Mesenchymal stem cell (in vitro differentiated cells and primary cell): ENCODE measurements at regions not wholly inside any gene's neighbourhood (a gene's known extent, or its start where the extent isn't known, plus 50 kb on each side); places are given as distances from the start of the nearest gene placed in this dataset.

Source experiments
- DNase-seq: peaks from one replicate; pipeline ENCODE4 v3.0.0-alpha.2; 2013
- H2AFZ ChIP-seq: one replicate; pipeline ENCODE4 v1.6.1; 2013; ENCODE audit warnings: low read depth, mild to moderate bottlenecking, control low read depth, inconsistent platforms, low read length, moderate library complexity
- H2AK5ac ChIP-seq: 2 replicates; pipeline ENCODE4 v1.6.1; 2013; ENCODE audit warnings: low read length, moderate library complexity, mild to moderate bottlenecking, inconsistent platforms; ENCODE audit not compliant: severe bottlenecking
- H2BK120ac ChIP-seq: one replicate; pipeline ENCODE4 v1.6.1; 2013; ENCODE audit warnings: low read depth, mild to moderate bottlenecking, inconsistent platforms, low read length, moderate library complexity
- H2BK12ac ChIP-seq, 2 experiments: one replicate each; pipeline ENCODE4 v1.6.1; 2013; ENCODE audit warnings: inconsistent platforms in 2 of 2, low read length in 2 of 2, mild to moderate bottlenecking in 2 of 2, moderate library complexity in 2 of 2, control low read depth in 1 of 2
- H2BK15ac ChIP-seq: one replicate; pipeline ENCODE4 v1.6.1; 2013; ENCODE audit warnings: mild to moderate bottlenecking, low read depth, inconsistent platforms; ENCODE audit not compliant: poor library complexity, severe bottlenecking
- H2BK5ac ChIP-seq: 2 replicates; pipeline ENCODE4 v1.6.1; 2013; ENCODE audit warnings: low read depth, mild to moderate bottlenecking, low read length, control low read depth, inconsistent platforms; ENCODE audit not compliant: poor library complexity, severe bottlenecking
- H3K14ac ChIP-seq, 2 experiments: one replicate each; pipeline ENCODE4 v1.6.1; 2013; ENCODE audit warnings: inconsistent platforms in 2 of 2, low read length in 2 of 2, control low read depth in 1 of 2, mild to moderate bottlenecking in 1 of 2, moderate library complexity in 1 of 2
- H3K18ac ChIP-seq, 2 experiments: one replicate each; pipeline ENCODE4 v1.6.1; 2013; ENCODE audit warnings: inconsistent platforms in 2 of 2, low read length in 2 of 2, control low read depth in 1 of 2, low read depth in 1 of 2, mild to moderate bottlenecking in 1 of 2
- H3K23ac ChIP-seq, 2 experiments: one replicate each; pipeline ENCODE4 v1.6.1; 2013; ENCODE audit warnings: inconsistent platforms in 2 of 2, low read length in 2 of 2, mild to moderate bottlenecking in 2 of 2, moderate library complexity in 2 of 2, control low read depth in 1 of 2
- H3K27ac ChIP-seq: 2 replicates; pipeline ENCODE4 v1.5.1; 2013; ENCODE audit warnings: mild to moderate bottlenecking, moderate library complexity, low read length, control low read depth, inconsistent platforms; ENCODE audit not compliant: poor library complexity, severe bottlenecking
- H3K27me3 ChIP-seq, 2 experiments: 2 replicates each; pipeline versions ENCODE4 v1.6.1 to v1.7.0; 2013; ENCODE audit warnings: low read length in 2 of 2, mild to moderate bottlenecking in 2 of 2, moderate library complexity in 2 of 2, control low read depth in 1 of 2, inconsistent platforms in 1 of 2; ENCODE audit not compliant: control insufficient read depth in 1 of 2, insufficient read depth in 1 of 2
- H3K36me3 ChIP-seq, 2 experiments: 2 replicates each; pipeline versions ENCODE4 v1.6.1 to v1.7.0; 2013; ENCODE audit warnings: low read length in 2 of 2, control low read depth in 1 of 2, inconsistent platforms in 1 of 2, low read depth in 1 of 2, mild to moderate bottlenecking in 1 of 2; ENCODE audit not compliant: insufficient read depth in 2 of 2, control insufficient read depth in 1 of 2
- H3K4ac ChIP-seq, 2 experiments: one replicate each; pipeline ENCODE4 v1.6.1; 2013; ENCODE audit warnings: inconsistent platforms in 2 of 2, low read length in 2 of 2, mild to moderate bottlenecking in 2 of 2, moderate library complexity in 2 of 2, control low read depth in 1 of 2, low read depth in 1 of 2
- H3K4me1 ChIP-seq: 2 replicates; pipeline ENCODE4 v1.6.1; 2013; ENCODE audit warnings: low read depth, low read length, control low read depth; ENCODE audit not compliant: control insufficient read depth, insufficient read depth
- H3K4me2 ChIP-seq: 2 replicates; pipeline ENCODE4 v1.6.1; 2013; ENCODE audit warnings: low read length, mild to moderate bottlenecking, inconsistent platforms; ENCODE audit not compliant: poor library complexity, severe bottlenecking
- H3K4me3 ChIP-seq, 2 experiments: 2 replicates each; pipeline versions ENCODE4 v1.5.1 to v1.7.0; 2013; ENCODE audit warnings: low read length in 2 of 2, mild to moderate bottlenecking in 2 of 2, control low read depth in 1 of 2, low read depth in 1 of 2; ENCODE audit not compliant: insufficient read depth in 1 of 2
- H3K79me1 ChIP-seq: replicated peaks from 2 replicates; pipeline ENCODE4 v1.6.1; 2013; ENCODE audit warnings: mild to moderate bottlenecking, control low read depth, low read length, inconsistent platforms; ENCODE audit not compliant: poor library complexity, severe bottlenecking
- H3K9ac ChIP-seq: 2 replicates; pipeline ENCODE4 v1.7.0; 2013; ENCODE audit warnings: mild to moderate bottlenecking, low read length, moderate library complexity
- H3K9me3 ChIP-seq: 2 replicates; pipeline ENCODE4 v1.7.0; 2013; ENCODE audit warnings: mild to moderate bottlenecking, low read length; ENCODE audit not compliant: control insufficient read depth
- H4K8ac ChIP-seq: one replicate; pipeline ENCODE4 v1.6.1; 2013; ENCODE audit warnings: inconsistent platforms, mild to moderate bottlenecking, low read length, moderate library complexity
- H4K91ac ChIP-seq: one replicate; pipeline ENCODE4 v1.6.1; 2013; ENCODE audit warnings: mild to moderate bottlenecking, low read length, inconsistent platforms
- WGBS: methylation state at CpG from one replicate; pipeline ENCODE4 v1.1.7; 2013; ENCODE audit warnings: mixed read lengths; 5-methylcytosine and 5-hydroxymethylcytosine counted together

DNA sequence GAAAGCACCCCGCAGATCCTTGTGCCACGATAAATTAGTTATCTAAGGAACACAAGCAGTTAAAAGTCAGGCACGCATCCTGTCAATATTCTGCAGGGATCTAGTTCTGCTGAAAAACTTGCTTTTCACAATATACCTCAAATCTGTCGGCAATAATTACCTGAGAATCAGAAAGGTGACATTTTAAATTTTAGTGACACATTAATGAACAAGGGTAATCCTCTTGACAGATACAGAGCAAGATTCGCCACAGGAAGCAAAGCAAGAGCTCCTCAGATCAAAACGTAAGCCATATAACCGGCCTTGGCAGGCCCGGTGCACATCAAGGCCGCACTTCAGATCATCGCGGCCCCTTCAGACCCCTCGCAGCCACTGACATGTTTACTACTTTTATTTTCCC is 185.7 kb downstream of the ATPSCKMT start:
- H3K14ac ChIP-seq = no peak overlapping the region
- no peaks in the 10 kb centered on the region for H3K9me3 ChIP-seq
- H2BK5ac ChIP-seq = no peak overlapping the region
- DNase-seq = no peak
- H3K27ac ChIP-seq = no peak overlapping the region
- H2AK5ac ChIP-seq = no peak overlapping the region
- no peak overlapping the region for H2BK12ac ChIP-seq
- H3K36me3 ChIP-seq = no peaks in the 10 kb centered on the region
- no peak overlapping the region for H2BK120ac ChIP-seq
- peaks cover 3 to 6% of the 10 kb centered on the region in 2 experiments for H3K27me3 ChIP-seq
- no peak overlapping the region for H3K18ac ChIP-seq
- H3K79me1 ChIP-seq = no peaks in the 10 kb centered on the region
- WGBS = 82% methylated on average over 12 of the region's 12 CpGs
- no peak overlapping the region for H4K91ac ChIP-seq
- no peak overlapping the region for H3K23ac ChIP-seq
- H2BK15ac ChIP-seq = no peak overlapping the region
- H3K4me2 ChIP-seq = no peak overlapping the region
- H3K4me1 ChIP-seq = no peaks in the 10 kb centered on the region
- H3K9ac ChIP-seq = no peak overlapping the region
- no peak overlapping the region for H2AFZ ChIP-seq
- H3K4me3 ChIP-seq = no peak overlapping the region
- no peak overlapping the region for H3K4ac ChIP-seq
- no peak overlapping the region for H4K8ac ChIP-seq

DNA sequence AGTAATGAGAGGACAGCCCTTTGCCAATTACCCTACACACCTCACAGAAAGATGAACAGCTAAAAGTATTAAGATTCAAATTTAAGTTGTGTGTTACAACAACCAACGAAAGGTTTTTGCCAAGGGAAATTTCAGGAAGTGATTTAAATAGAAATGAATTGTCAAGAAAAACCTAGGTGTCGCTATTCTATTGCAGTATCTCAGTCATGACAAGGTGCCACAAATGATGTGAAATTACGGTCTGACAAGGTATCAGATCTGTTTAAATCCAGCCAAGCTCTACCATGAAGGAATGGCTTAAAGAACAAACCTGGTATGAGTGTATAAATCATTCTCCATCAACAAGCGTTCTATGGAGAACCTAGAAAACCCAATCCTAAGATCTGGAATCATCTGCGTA is 189.7 kb downstream of the ATPSCKMT start:
- Histone ChIP-seq H3K18ac (no peak overlapping the region), H2BK120ac (no peak overlapping the region), H4K91ac (no peak overlapping the region), H3K4me1 (no peaks in the 10 kb centered on the region), H3K23ac (no peak overlapping the region), H3K27me3 (peaks cover 6 to 11% of the 10 kb centered on the region in 2 experiments), H3K4ac (no peak overlapping the region), H3K9me3 (no peaks in the 10 kb centered on the region), H3K36me3 (no peaks in the 10 kb centered on the region), H3K79me1 (no peaks in the 10 kb centered on the region), H2BK12ac (no peak overlapping the region), H2AFZ (no peak overlapping the region), H3K4me3 (no peak overlapping the region), H2BK15ac (no peak overlapping the region), H3K14ac (no peak overlapping the region), H2AK5ac (no peak overlapping the region), H4K8ac (no peak overlapping the region), H2BK5ac (no peak overlapping the region), H3K4me2 (no peak overlapping the region), H3K9ac (no peak overlapping the region), H3K27ac (no peak overlapping the region)
- WGBS = 80% methylated on average over 5 of the region's 5 CpGs
- DNase-seq = no peak

DNA sequence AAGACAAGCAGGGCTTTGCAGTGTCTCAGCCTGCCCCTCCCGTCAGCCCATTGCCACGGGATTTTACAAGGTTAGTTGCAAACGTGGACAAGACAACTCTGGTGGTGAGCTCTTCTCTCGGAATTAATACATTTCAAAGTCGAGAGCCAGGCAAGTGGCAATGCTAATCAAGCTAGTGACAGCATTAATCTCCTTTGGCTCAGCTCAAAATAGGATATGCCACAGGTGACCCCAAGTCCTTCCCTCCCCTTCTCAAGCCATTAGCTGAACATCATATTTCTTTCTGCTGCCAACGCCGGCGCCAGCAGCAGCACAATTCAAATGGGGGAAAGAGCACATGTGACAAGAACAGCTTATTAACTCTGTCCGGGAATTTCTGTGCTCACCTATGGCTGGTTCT is 190.1 kb downstream of the ATPSCKMT start:
- H3K18ac ChIP-seq = no peak overlapping the region
- H3K79me1 ChIP-seq = no peaks in the 10 kb centered on the region
- H3K14ac ChIP-seq = no peak overlapping the region
- no peak overlapping the region for H2BK15ac ChIP-seq
- H2BK12ac ChIP-seq = no peak overlapping the region
- H2AFZ ChIP-seq = no peak overlapping the region
- no peak overlapping the region for H3K4ac ChIP-seq
- H3K23ac ChIP-seq = no peak overlapping the region
- H3K9me3 ChIP-seq = no peaks in the 10 kb centered on the region
- H3K27ac ChIP-seq = no peak overlapping the region
- H3K4me3 ChIP-seq = no peak overlapping the region
- no peak overlapping the region for H4K91ac ChIP-seq
- no peaks in the 10 kb centered on the region for H3K36me3 ChIP-seq
- 82% methylated on average over 9 of the region's 9 CpGs for WGBS
- no peak overlapping the region for H2BK120ac ChIP-seq
- H3K4me2 ChIP-seq = no peak overlapping the region
- H3K4me1 ChIP-seq = no peaks in the 10 kb centered on the region
- no peak overlapping the region for H2AK5ac ChIP-seq
- DNase-seq = no peak
- no peak overlapping the region for H3K9ac ChIP-seq
- no peak overlapping the region for H4K8ac ChIP-seq
- H3K27me3 ChIP-seq = peaks cover 6 to 11% of the 10 kb centered on the region in 2 experiments
- no peak overlapping the region for H2BK5ac ChIP-seq

DNA sequence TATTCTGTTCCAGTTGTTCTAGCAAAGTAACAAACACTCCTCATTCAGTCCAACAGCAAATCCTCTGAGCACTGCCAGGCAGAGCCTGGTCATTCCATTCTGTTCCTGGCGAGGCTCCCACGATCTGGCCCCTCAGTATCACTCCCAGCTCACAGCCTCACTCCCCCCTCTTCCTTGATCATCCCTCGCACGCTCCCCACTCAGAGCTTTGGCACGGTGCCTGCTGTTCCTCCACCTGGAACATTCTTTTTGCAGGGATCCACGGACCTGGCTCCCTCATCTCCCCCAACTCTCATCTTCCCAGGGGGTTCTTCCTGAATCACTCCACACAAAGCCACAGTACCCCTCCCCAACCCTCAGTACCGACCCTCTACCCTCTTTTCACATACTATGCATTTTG is 192.3 kb downstream of the ATPSCKMT start:
- H2BK15ac ChIP-seq = no peak overlapping the region
- no peak overlapping the region for H3K9ac ChIP-seq
- no peak overlapping the region for H3K4ac ChIP-seq
- no peaks in the 10 kb centered on the region for H3K4me1 ChIP-seq
- H2BK120ac ChIP-seq = no peak overlapping the region
- no peak overlapping the region for H2BK5ac ChIP-seq
- H3K14ac ChIP-seq = no peak overlapping the region
- H2AFZ ChIP-seq = no peak overlapping the region
- H3K9me3 ChIP-seq = peaks cover 3% of the 10 kb centered on the region
- no peak overlapping the region for H2AK5ac ChIP-seq
- no peak overlapping the region for H4K91ac ChIP-seq
- H3K36me3 ChIP-seq = no peaks in the 10 kb centered on the region
- no peak overlapping the region for H3K27ac ChIP-seq
- H3K4me2 ChIP-seq = no peak overlapping the region
- H3K23ac ChIP-seq = no peak overlapping the region
- H3K4me3 ChIP-seq = no peak overlapping the region
- no peak overlapping the region for H2BK12ac ChIP-seq
- DNase-seq = no peak
- no peak overlapping the region for H4K8ac ChIP-seq
- H3K18ac ChIP-seq = no peak overlapping the region
- no peaks in the 10 kb centered on the region for H3K79me1 ChIP-seq
- H3K27me3 ChIP-seq = peaks cover 6 to 11% of the 10 kb centered on the region in 2 experiments
- WGBS = 70% methylated on average over 7 of the region's 7 CpGs
